IMR-90 (cell line): ENCODE measurements at regions not wholly inside any gene's neighbourhood (a gene's known extent, or its start where the extent isn't known, plus 50 kb on each side); places are given as distances from the start of the nearest gene placed in this dataset.

Experiments used
- ATAC-seq: fragments of 200-7000 bp; cut with Tn5 transposase; 2 replicates; pipeline ENCODE4 v1.9.1; 2020; ENCODE audit warnings: low read depth, mild to moderate bottlenecking, moderate library complexity
- BruUV-seq: library from RNA; stranded (reverse); fragments of 400-500 nt; replicated peaks from 2 replicates; lab custom pipeline; 2021; lab: Mats Ljungman, UMichigan
- CTCF ChIA-PET: fragments of 300-600 bp; formaldehyde crosslinking; extraction: SDS; loops from one replicate; lab custom pipeline; 2021; ENCODE audit warnings: antibody characterized with exemption; lab: Yijun Ruan, JAX
- POLR2A ChIA-PET: fragments of 300-600 bp; sonication (Branson Sonifier 250); formaldehyde crosslinking; loops from one replicate; lab custom pipeline; 2022; ENCODE audit warnings: antibody characterized with exemption; ENCODE audit not compliant: unreplicated experiment; lab: Charles Lee
- DNase-seq: peaks from one replicate; pipeline ENCODE4 v3.0.0; 2013
- H2AFZ ChIP-seq: replicated peaks from 2 replicates; pipeline ENCODE3; 2013; ENCODE audit warnings: low read length, mild to moderate bottlenecking; ENCODE audit not compliant: poor library complexity
- H2AK5ac ChIP-seq: 2 replicates; pipeline ENCODE4 v1.6.1; 2013; ENCODE audit warnings: low read depth, low read length, inconsistent platforms
- H2AK9ac ChIP-seq: replicated peaks from 2 replicates; pipeline ENCODE3; 2013; ENCODE audit warnings: mild to moderate bottlenecking, low read depth, low read length, moderate library complexity; ENCODE audit not compliant: poor library complexity
- H2BK120ac ChIP-seq: 2 replicates; pipeline ENCODE4 v1.6.1; 2013; ENCODE audit warnings: low read depth, low read length, inconsistent platforms
- H2BK15ac ChIP-seq: 3 replicates; pipeline ENCODE4 v1.6.1; 2013; ENCODE audit warnings: low read depth, low read length, inconsistent platforms
- H2BK20ac ChIP-seq: 2 replicates; pipeline ENCODE4 v1.6.1; 2013; ENCODE audit warnings: low read depth, mild to moderate bottlenecking, inconsistent platforms, low read length, moderate library complexity
- H2BK5ac ChIP-seq: 2 replicates; pipeline ENCODE4 v1.6.1; 2013; ENCODE audit warnings: mild to moderate bottlenecking, low read depth, low read length, inconsistent platforms; ENCODE audit not compliant: poor library complexity, severe bottlenecking
- H3K14ac ChIP-seq: replicated peaks from 2 replicates; pipeline ENCODE4 v1.6.1; 2013; ENCODE audit warnings: low read depth, low read length, inconsistent platforms
- H3K18ac ChIP-seq: 2 replicates; pipeline ENCODE4 v1.6.1; 2013; ENCODE audit warnings: low read depth, low read length, control low read depth
- H3K23ac ChIP-seq: 2 replicates; pipeline ENCODE4 v1.6.1; 2013; ENCODE audit warnings: low read depth, low read length, inconsistent platforms
- H3K27ac ChIP-seq: 2 replicates; pipeline ENCODE4 v1.5.1; 2013; ENCODE audit warnings: mild to moderate bottlenecking, control low read depth, low read length; ENCODE audit not compliant: insufficient read depth
- H3K27me3 ChIP-seq: 2 replicates; pipeline ENCODE4 v1.6.1; 2013; ENCODE audit warnings: low read length; ENCODE audit not compliant: control insufficient read depth, insufficient read depth
- H3K36me3 ChIP-seq: 2 replicates; pipeline ENCODE4 v1.6.1; 2013; ENCODE audit warnings: low read length, mixed read lengths; ENCODE audit not compliant: control insufficient read depth, insufficient read depth
- H3K4ac ChIP-seq: 2 replicates; pipeline ENCODE4 v1.6.1; 2013; ENCODE audit warnings: low read depth, low read length, inconsistent platforms
- H3K4me1 ChIP-seq: 2 replicates; pipeline ENCODE4 v1.6.1; 2013; ENCODE audit warnings: low read length, mixed read lengths; ENCODE audit not compliant: control insufficient read depth, insufficient read depth
- H3K4me2 ChIP-seq: 2 replicates; pipeline ENCODE4 v1.6.1; 2013; ENCODE audit warnings: low read depth, mild to moderate bottlenecking, control low read depth, low read length, moderate library complexity
- H3K4me3 ChIP-seq: 2 replicates; pipeline ENCODE4 v1.5.1; 2013; ENCODE audit warnings: low read depth, mild to moderate bottlenecking, control low read depth, low read length, moderate library complexity; ENCODE audit not compliant: insufficient read depth
- H3K56ac ChIP-seq: 2 replicates; pipeline ENCODE4 v1.6.1; 2013; ENCODE audit warnings: low read length, inconsistent platforms; ENCODE audit not compliant: insufficient read depth; ENCODE audit errors: extremely low read depth
- H3K79me1 ChIP-seq, 2 experiments: 2 replicates each; pipeline ENCODE4 v1.6.1; 2013; ENCODE audit warnings: low read length in 2 of 2, inconsistent platforms in 1 of 2, low read depth in 1 of 2
- H3K9ac ChIP-seq: 2 replicates; pipeline ENCODE4 v1.6.1; 2013; ENCODE audit warnings: low read depth, low read length, control low read depth
- H3K9me1 ChIP-seq: 2 replicates; pipeline ENCODE4 v1.6.1; 2013; ENCODE audit warnings: low read length, inconsistent platforms; ENCODE audit not compliant: insufficient read depth
- H3K9me3 ChIP-seq: 2 replicates; pipeline ENCODE4 v1.6.1; 2013; ENCODE audit warnings: low read length; ENCODE audit not compliant: control insufficient read depth, insufficient read depth
- H4K20me1 ChIP-seq: 2 replicates; pipeline ENCODE4 v1.6.1; 2013; ENCODE audit warnings: low read length, inconsistent platforms; ENCODE audit not compliant: insufficient read depth
- H4K5ac ChIP-seq: 2 replicates; pipeline ENCODE4 v1.6.1; 2013; ENCODE audit warnings: mild to moderate bottlenecking, low read depth, low read length, control low read depth
- H4K8ac ChIP-seq, 2 experiments: 2 replicates each; pipeline ENCODE4 v1.6.1; 2013; ENCODE audit warnings: low read depth in 2 of 2, low read length in 2 of 2, control low read depth in 1 of 2, inconsistent platforms in 1 of 2
- H4K91ac ChIP-seq: 2 replicates; pipeline ENCODE4 v1.6.1; 2013; ENCODE audit warnings: low read depth, low read length, inconsistent platforms; ENCODE audit not compliant: insufficient read depth
- MAFK ChIP-seq: IDR thresholded peaks from 2 replicates; pipeline ENCODE4 v1.6.1; 2012; ENCODE audit warnings: low read depth, low read length, improper control_type of control experiment
- MXI1 ChIP-seq: IDR thresholded peaks from 2 replicates; pipeline ENCODE4 v1.6.1; 2012; ENCODE audit warnings: low read depth, mild to moderate bottlenecking, low read length, moderate library complexity, borderline replicate concordance
- NFE2L2 ChIP-seq: fragments of 150-350 bp; IDR thresholded peaks from 2 replicates; pipeline ENCODE4 v1.6.1; 2016; ENCODE audit warnings: low read depth, mild to moderate bottlenecking, low read length
- dilution Hi-C: fragments of 300-500 bp; cut with HindIII; formaldehyde crosslinking; loops from one replicate; pipeline ENCODE4 v1.14.3; 2018; ENCODE audit warnings: low sequenced_read_pairs; ENCODE audit not compliant: unreplicated experiment
- in situ Hi-C: fragments of 300-500 bp; cut with MboI; formaldehyde crosslinking; loops from 3 replicates; pipeline ENCODE4 v1.14.3; 2019; ENCODE audit warnings: low sequenced_read_pairs, inconsistent platforms, mixed read lengths
- intact Hi-C: fragments of 100-400 bp; cut with micrococcal nuclease; formaldehyde crosslinking; loops from 2 replicates; pipeline ENCODE4 v1.10.0; 2022

GRCh38 chr6:134525190-134525868 is 207.4 kb upstream of the SGK1 start:
- Histone ChIP-seq H3K14ac (0 out of 2 replicates have a peak overlapping the region, but pooled peaks have one; percentile 35), H2AFZ (no peak overlapping the region), H4K8ac (peak overlapping the region; percentile 3 to 15; a peak in 1 of 4 replicates), H2AK9ac (no peak overlapping the region), H2BK120ac (peak overlapping the region; percentile 64; the same call in 1 of the 2 replicates), H3K36me3 (no peaks in the 10 kb centered on the region), H4K5ac (peak overlapping the region; percentile 74), H3K4me1 (peaks cover 6% of the 10 kb centered on the region), H3K56ac (no peak overlapping the region), H2BK15ac (peak overlapping the region; percentile 74; the same call in 1 of the 3 replicates), H3K23ac (0 out of 2 replicates have a peak overlapping the region, but pooled peaks have one; percentile 11), H2BK20ac (peak overlapping the region; percentile 28), H3K9ac (no peak overlapping the region), H3K9me3 (no peaks in the 10 kb centered on the region), H3K4ac (peak overlapping the region; percentile 25; the same call in 1 of the 2 replicates), H3K4me2 (no peak overlapping the region; the same call in 1 of the 2 replicates), H4K91ac (peak overlapping the region; percentile 0; the same call in 1 of the 2 replicates), H3K4me3 (no peak overlapping the region), H4K20me1 (no peaks in the 10 kb centered on the region), H2AK5ac (no peak overlapping the region), H3K27me3 (no peaks in the 10 kb centered on the region), H3K27ac (no peak overlapping the region), H2BK5ac (no peak overlapping the region), H3K18ac (peak overlapping the region; percentile 71), H3K79me1 (no peaks in the 10 kb centered on the region), H3K9me1 (no peaks in the 10 kb centered on the region)
- no peak for DNase-seq
- ATAC-seq: peak; percentile 11; the same call in 1 of the 2 replicates
- no TSS peak for BruUV-seq
- intact Hi-C loops: no loop called here
- in situ Hi-C loops: no loop called here
- dilution Hi-C loops: no loop called here
- TF ChIP-seq NFE2L2 (peak; percentile 89), MAFK (peak; percentile 56), MXI1 (no peak)
- ChIA-PET POLR2A (no interaction called here), CTCF (no interaction called here)
